ENCODE measurements at regions not wholly inside any gene's neighbourhood (a gene's known extent, or its start where the extent isn't known, plus 50 kb on each side); places are given as distances from the start of the nearest gene placed in this dataset.

- H3K4me3 ChIP-seq (ENCODE audit: low read length), result no peak overlapping the region
- TF ChIP-seq CTCF (IDR thresholded peaks at IDR 0.05; ENCODE audit: insufficient read depth, low read depth, low read length, missing control alignments), result no peak
- DNase-seq (ENCODE audit: low read depth), result no peak
Measured at GRCh38 chr2:6704077-6704476, 161.6 kb downstream of the CMPK2 start.

- no peak overlapping the region for H3K4me3 ChIP-seq (ENCODE audit: low read length)
- no peak for DNase-seq (ENCODE audit: low read depth)
- TF ChIP-seq CTCF (IDR thresholded peaks at IDR 0.05; ENCODE audit: insufficient read depth, low read depth, low read length, missing control alignments), result no peak
Measured at GRCh38 chr2:6721395-6721794, 144.3 kb downstream of the CMPK2 start.

- TF ChIP-seq CTCF (IDR thresholded peaks at IDR 0.05; ENCODE audit: insufficient read depth, low read depth, low read length, missing control alignments), result no peak
- DNase-seq (ENCODE audit: low read depth), result no peak
- no peak overlapping the region for H3K4me3 ChIP-seq (ENCODE audit: low read length)
Measured at GRCh38 chr2:6722574-6722973, 143.1 kb downstream of the CMPK2 start.

GRCh38 chr2:6723865-6724604 is 141.7 kb downstream of the CMPK2 start:
- H3K4me3 ChIP-seq (ENCODE audit: low read length), result no peak overlapping the region
- DNase-seq (ENCODE audit: low read depth), result no peak
- TF ChIP-seq CTCF (IDR thresholded peaks at IDR 0.05; ENCODE audit: insufficient read depth, low read depth, low read length, missing control alignments), result no peak

- TF ChIP-seq CTCF (IDR thresholded peaks at IDR 0.05; ENCODE audit: insufficient read depth, low read depth, low read length, missing control alignments), result no peak
- no peak for DNase-seq (ENCODE audit: low read depth)
- no peak overlapping the region for H3K4me3 ChIP-seq (ENCODE audit: low read length)
Measured at GRCh38 chr2:6724605-6725140, 141.0 kb downstream of the CMPK2 start.

- H3K4me3 ChIP-seq (ENCODE audit: low read length), result no peak overlapping the region
- no peak for DNase-seq (ENCODE audit: low read depth)
- no peak for TF ChIP-seq CTCF (IDR thresholded peaks at IDR 0.05; ENCODE audit: insufficient read depth, low read depth, low read length, missing control alignments)
Measured at GRCh38 chr2:6728156-6728555, 137.6 kb downstream of the CMPK2 start.

- no peak overlapping the region for H3K4me3 ChIP-seq (ENCODE audit: low read length)
- no peak for DNase-seq (ENCODE audit: low read depth)
- TF ChIP-seq CTCF (IDR thresholded peaks at IDR 0.05; ENCODE audit: insufficient read depth, low read depth, low read length, missing control alignments), result no peak
Measured at GRCh38 chr2:6730003-6730402, 135.7 kb downstream of the CMPK2 start.
